ENCODE measurements at regions not wholly inside any gene's neighbourhood (a gene's known extent, or its start where the extent isn't known, plus 50 kb on each side); places are given as distances from the start of the nearest gene placed in this dataset.

DNA sequence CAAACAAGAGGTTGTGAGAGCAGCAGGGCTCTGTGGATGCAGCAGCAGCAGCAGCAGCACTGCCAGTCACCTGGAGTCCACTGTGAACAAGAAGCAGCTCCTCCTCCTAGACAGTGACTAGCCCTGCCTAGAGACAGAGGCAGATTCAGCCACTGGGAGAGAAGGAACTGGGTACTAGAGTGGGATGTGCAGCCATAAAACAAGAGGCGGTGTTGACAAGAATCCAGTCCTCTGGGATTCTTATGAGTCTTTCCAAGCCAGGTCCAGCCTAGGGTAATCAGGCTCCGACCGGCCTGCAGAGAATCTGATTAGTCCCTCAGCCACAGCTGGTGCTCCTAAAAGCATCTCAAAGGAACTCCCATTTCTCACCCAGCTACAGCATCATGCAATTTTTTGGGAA lies 83.9 kb upstream of the USP47 start:
- no TSS peak for BruUV-seq (replicated peaks)
- no peak overlapping the region for H3K27ac ChIP-seq (ENCODE audit: extremely low read length, insufficient read depth, low read length)
- POLR2A ChIA-PET: no interaction called here
- in situ Hi-C loops (cut with HindIII; ENCODE audit: extremely low pct_ligation_motif_present, low pct_unique_long_range_greater_than_20kb) (no loop called here), intact Hi-C loops (cut with micrococcal nuclease; ENCODE audit: unreplicated experiment) (no loop called here)
- FAIRE-seq (no peak), DNase-seq (ENCODE audit: low spot score) (no peak), ATAC-seq (no peak)
- no peak overlapping the region for H3K9ac ChIP-seq (ENCODE audit: insufficient read depth, low read depth, low read length)
- 0% methylated on average over 3 of the region's 3 CpGs for WGBS (ENCODE audit: low lambda C conversion rate)
- TF ChIP-seq, protein P1, sequence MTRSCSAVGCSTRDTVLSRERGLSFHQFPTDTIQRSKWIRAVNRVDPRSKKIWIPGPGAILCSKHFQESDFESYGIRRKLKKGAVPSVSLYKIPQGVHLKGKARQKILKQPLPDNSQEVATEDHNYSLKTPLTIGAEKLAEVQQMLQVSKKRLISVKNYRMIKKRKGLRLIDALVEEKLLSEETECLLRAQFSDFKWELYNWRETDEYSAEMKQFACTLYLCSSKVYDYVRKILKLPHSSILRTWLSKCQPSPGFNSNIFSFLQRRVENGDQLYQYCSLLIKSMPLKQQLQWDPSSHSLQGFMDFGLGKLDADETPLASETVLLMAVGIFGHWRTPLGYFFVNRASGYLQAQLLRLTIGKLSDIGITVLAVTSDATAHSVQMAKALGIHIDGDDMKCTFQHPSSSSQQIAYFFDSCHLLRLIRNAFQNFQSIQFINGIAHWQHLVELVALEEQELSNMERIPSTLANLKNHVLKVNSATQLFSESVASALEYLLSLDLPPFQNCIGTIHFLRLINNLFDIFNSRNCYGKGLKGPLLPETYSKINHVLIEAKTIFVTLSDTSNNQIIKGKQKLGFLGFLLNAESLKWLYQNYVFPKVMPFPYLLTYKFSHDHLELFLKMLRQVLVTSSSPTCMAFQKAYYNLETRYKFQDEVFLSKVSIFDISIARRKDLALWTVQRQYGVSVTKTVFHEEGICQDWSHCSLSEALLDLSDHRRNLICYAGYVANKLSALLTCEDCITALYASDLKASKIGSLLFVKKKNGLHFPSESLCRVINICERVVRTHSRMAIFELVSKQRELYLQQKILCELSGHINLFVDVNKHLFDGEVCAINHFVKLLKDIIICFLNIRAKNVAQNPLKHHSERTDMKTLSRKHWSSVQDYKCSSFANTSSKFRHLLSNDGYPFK (CRISPR knock-in tag; IDR thresholded peaks at IDR 0.05; ENCODE audit: borderline replicate concordance): no peak
- TF ChIP-seq ZNF556 (CRISPR knock-in tag; IDR thresholded peaks at IDR 0.05; ENCODE audit: borderline replicate concordance) (no peak), TCF12 (IDR thresholded peaks at IDR 0.05) (no peak), TCF12 (CRISPR knock-in tag; IDR thresholded peaks at IDR 0.05) (no peak)
- no peaks in the 10 kb centered on the region for H3K36me3 ChIP-seq (replicated peaks in 1 of 2; ENCODE audit: control insufficient read depth in 1 of 2, insufficient read depth in 2 of 2, low read length in 2 of 2)
- H3K4me2 ChIP-seq (ENCODE audit: low read depth, low read length): no peak overlapping the region
- peaks cover 0 to 40% of the 10 kb centered on the region in 2 experiments; a peak in 4 of 5 replicates for H3K27me3 ChIP-seq (ENCODE audit: control insufficient read depth in 1 of 2, insufficient read depth in 2 of 2, low read length in 2 of 2)
- H3K9me3 ChIP-seq (ENCODE audit: low read length): no peaks in the 10 kb centered on the region
- CTCF ChIA-PET (ENCODE audit: low intra/inter-chr PET ratio, low total read pairs): no interaction called here
- no peaks in the 10 kb centered on the region for H3K4me1 ChIP-seq (ENCODE audit: insufficient read depth, low read length)
- no peaks in the 10 kb centered on the region for H3K79me2 ChIP-seq (ENCODE audit: insufficient read depth, low read length)
- no peak overlapping the region for H2AFZ ChIP-seq (ENCODE audit: low read length)
- H4K20me1 ChIP-seq (ENCODE audit: insufficient read depth, low read length): no peaks in the 10 kb centered on the region
- no peak overlapping the region for H3K4me3 ChIP-seq (replicated peaks in 1 of 3; ENCODE audit: insufficient read depth in 1 of 3, low read depth in 2 of 3, low read length in 3 of 3)

DNA sequence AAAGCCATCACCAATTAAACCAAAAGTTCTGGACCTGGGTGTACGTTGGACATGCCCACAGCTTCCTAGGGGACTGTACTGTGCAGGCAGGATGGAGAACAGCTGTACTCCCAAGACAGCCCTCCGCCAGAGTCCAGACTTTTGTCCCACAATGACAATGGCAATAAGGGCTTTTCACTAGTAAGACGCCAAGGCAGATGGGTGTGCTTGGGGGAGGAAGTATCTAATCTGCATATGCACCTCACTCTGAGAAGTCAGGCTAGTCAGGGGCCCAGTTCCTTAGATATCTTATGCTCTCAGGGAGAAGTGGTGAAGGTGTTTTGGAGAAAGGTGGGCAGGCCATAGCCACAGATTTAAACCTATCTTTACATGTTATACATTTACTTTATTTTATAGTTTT lies 85.1 kb upstream of the USP47 start:
- H3K27ac ChIP-seq (ENCODE audit: extremely low read length, insufficient read depth, low read length): no peak overlapping the region
- H3K4me3 ChIP-seq (replicated peaks in 1 of 3; ENCODE audit: insufficient read depth in 1 of 3, low read depth in 2 of 3, low read length in 3 of 3): no peak overlapping the region
- 0% methylated on average over 1 of the region's 3 CpGs for WGBS (ENCODE audit: low lambda C conversion rate)
- H3K9ac ChIP-seq (ENCODE audit: insufficient read depth, low read depth, low read length): no peak overlapping the region
- no peaks in the 10 kb centered on the region for H3K36me3 ChIP-seq (replicated peaks in 1 of 2; ENCODE audit: control insufficient read depth in 1 of 2, insufficient read depth in 2 of 2, low read length in 2 of 2)
- POLR2A ChIA-PET: no interaction called here
- CTCF ChIA-PET (ENCODE audit: low intra/inter-chr PET ratio, low total read pairs): no interaction called here
- H3K79me2 ChIP-seq (ENCODE audit: insufficient read depth, low read length): no peaks in the 10 kb centered on the region
- intact Hi-C loops (cut with micrococcal nuclease; ENCODE audit: unreplicated experiment): no loop called here
- peaks cover 0 to 40% of the 10 kb centered on the region in 2 experiments; a peak in 4 of 5 replicates for H3K27me3 ChIP-seq (ENCODE audit: control insufficient read depth in 1 of 2, insufficient read depth in 2 of 2, low read length in 2 of 2)
- no peaks in the 10 kb centered on the region for H3K4me1 ChIP-seq (ENCODE audit: insufficient read depth, low read length)
- no peak overlapping the region for H2AFZ ChIP-seq (ENCODE audit: low read length)
- H4K20me1 ChIP-seq (ENCODE audit: insufficient read depth, low read length): no peaks in the 10 kb centered on the region
- TF ChIP-seq SALL2 (CRISPR knock-in tag; IDR thresholded peaks at IDR 0.05) (no peak), GABPB1 (CRISPR knock-in tag; IDR thresholded peaks at IDR 0.05) (no peak), GTF2F1 (IDR thresholded peaks at IDR 0.05; ENCODE audit: low read length) (no peak), SIN3B (IDR thresholded peaks at IDR 0.05; ENCODE audit: low read length) (no peak), ZNF7 (CRISPR knock-in tag; IDR thresholded peaks at IDR 0.05) (no peak), ZNF790 (CRISPR knock-in tag; IDR thresholded peaks at IDR 0.05; ENCODE audit: borderline replicate concordance) (no peak), ZSCAN29 (CRISPR knock-in tag; conservative IDR thresholded peaks at IDR 0.05) (no peak), ZFP82 (CRISPR knock-in tag; IDR thresholded peaks at IDR 0.05; ENCODE audit: borderline replicate concordance) (no peak)
- TF ChIP-seq, protein P2, sequence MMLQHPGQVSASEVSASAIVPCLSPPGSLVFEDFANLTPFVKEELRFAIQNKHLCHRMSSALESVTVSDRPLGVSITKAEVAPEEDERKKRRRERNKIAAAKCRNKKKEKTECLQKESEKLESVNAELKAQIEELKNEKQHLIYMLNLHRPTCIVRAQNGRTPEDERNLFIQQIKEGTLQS (CRISPR knock-in tag; IDR thresholded peaks at IDR 0.05): no peak
- in situ Hi-C loops (cut with HindIII; ENCODE audit: extremely low pct_ligation_motif_present, low pct_unique_long_range_greater_than_20kb): no loop called here
- FAIRE-seq (no peak), DNase-seq (ENCODE audit: low spot score) (no peak), ATAC-seq (no peak)
- no TSS peak for BruUV-seq (replicated peaks)
- H3K4me2 ChIP-seq (ENCODE audit: low read depth, low read length): no peak overlapping the region
- no peaks in the 10 kb centered on the region for H3K9me3 ChIP-seq (ENCODE audit: low read length)
